Left renal pelvis (tissue), 4 donors: ENCODE measurements at regions not wholly inside any gene's neighbourhood (a gene's known extent, or its start where the extent isn't known, plus 50 kb on each side); places are given as distances from the start of the nearest gene placed in this dataset.

Experiments used
- DNase-seq, 4 donors: peaks; one replicate each; pipeline ENCODE4 v3.0.0-alpha.2; 2013; ENCODE audit warnings: low read depth in 4 of 4, low spot score in 3 of 4

DNA sequence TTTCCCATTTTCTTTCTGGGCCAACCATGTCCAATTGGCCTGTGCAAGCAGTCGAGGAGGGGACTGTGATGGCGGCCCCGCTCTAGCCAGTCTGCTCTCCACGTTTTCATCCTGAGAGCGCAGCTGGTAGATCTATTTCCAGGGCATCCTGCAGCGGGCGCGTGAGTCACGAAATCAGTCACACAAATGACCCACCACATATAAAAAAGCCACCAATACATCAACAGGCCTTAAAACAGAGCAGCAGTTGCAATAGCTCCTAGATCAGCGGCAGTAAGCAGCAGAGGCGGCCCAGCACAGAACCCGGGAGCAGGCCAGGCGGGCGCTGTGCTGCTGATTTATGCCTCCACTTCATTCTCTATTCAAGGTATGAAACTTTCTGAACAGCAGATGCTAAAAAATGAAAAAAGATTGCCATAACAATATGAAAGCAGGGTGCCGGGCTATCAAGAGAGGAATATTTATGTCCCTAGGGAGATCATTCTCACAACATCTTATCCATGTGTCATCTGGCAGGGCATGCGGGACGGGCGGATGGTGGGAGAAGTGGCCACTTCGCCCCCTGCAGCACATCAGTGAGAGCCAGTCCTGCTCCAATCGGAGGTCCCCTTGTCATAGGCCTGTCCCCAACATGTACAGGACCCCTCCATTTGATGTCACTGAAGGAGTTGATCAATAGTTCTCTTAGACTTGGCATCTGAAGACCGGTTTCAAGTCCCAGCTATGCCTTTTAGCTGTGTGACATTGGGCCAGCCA lies 98.0 kb upstream of the GPR26 start:
- DNase-seq, result no peak

DNA sequence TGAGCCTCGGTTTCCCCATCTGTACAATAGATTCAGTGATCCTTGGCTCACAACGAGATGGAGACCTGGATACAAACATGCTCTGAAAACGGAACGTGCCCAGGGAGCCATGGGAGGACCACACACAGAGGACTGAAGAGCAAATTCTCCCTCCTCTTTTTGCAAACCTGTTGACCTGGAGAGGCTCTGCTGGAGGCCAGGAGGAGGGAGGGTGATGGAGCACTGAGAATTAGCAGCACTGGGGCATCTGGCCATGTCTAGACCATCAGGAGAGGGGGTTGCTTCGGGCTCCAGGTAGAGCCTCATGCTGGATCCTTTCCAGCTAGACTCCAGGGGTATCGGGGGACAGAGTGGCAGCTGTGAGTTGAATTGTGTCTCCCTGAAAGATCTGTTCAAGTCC lies 97.4 kb upstream of the GPR26 start:
- no peak for DNase-seq

DNA sequence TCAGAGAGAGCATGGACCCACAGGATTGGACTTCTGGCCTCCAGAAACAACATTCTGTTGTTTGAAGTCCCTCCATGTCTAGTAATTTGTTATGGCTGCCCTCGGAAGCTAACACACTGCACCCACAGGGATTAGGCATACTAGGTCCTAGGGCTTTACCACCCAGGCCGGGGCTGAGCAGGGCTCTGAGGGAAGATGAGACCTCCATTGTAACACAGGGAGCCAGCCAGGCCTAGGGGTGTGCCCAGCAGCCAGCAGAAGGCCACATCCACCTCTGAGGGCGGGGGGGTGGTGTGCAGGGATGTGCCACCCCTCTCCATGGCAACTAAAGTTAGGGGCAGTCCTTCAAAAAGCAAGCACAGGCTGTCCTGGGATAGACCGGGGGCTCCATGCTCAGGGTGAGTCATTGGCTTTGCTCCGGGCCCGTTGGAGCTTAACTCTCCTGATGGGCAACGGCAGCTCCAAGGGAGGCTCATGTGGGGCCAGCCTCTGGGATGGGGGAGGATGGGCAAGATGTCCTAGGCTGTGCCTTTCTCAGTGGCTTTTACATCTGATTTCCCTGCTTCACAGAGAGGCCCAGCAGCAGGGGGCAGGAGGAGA lies 96.6 kb upstream of the GPR26 start:
- no peak for DNase-seq

DNA sequence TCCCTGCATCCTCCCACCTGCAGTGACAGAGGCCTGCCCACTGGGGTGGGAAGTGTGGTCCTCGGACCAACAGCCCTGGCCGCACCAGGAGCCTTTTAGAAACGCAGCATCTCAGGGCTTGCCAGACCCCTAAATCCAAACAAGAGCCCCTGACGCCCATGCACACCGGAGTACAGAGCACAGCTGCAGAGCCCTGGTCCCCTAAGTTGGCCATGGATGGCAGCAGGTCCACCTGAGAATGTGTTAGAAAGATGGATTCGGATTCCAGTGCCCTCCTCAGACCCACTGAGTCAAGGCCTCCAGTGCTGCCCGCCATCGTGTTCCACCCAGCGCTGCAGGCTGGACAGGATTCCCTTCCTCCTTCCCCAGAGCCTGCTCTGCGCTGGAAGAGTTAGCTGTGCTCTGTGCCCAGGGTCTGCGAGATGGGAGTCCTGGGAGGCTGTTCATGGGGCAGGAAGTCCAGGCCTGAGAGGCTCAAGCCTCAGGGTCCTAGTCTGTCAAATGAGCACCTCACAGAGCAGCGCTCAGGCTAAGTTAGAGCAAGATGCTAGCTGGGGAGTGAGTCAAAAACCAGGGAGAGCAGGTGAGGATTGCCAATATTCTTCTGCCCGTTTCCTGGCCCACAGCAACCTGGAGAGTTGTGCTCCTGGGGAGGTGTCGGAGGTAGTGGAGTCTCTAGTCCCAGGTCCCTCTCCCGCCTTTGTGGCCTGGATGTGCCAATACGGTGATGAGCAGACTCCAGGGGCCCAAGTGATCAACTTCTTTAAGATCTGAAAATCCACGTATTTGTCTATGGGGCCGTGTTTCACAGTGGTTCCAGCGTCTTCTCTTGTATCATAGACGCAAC lies 95.9 kb upstream of the GPR26 start:
- DNase-seq, result no peak

DNA sequence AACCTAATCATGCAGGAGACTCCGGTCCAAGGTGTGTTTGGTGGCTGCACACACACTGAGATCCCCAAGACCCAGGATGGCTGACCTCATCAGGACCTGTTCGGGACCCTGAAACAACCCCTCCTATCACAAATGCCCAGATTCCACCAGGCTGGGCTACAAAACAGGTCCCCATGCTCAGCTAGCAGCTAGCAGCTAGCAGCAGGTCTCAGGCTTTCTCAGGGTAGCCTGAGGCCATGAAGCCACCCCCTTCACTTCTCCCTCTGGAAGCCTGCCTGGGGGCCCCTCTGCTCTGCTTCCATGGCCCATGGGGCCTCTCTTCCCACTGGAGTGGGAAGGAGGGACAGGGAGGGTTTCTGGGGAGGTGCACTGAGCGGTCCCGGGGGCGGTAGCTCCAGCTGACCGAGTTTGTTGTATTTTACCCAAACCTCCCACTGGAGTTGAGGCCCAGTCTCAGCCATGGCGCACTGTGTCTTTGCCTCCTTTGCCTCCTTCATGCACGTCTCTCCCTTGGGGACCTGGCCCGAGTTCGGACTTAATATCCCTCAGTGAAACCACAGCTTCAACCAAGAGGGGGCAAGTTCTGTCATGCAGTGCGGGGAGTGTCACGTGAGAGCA lies 95.1 kb upstream of the GPR26 start:
- no peak for DNase-seq

DNA sequence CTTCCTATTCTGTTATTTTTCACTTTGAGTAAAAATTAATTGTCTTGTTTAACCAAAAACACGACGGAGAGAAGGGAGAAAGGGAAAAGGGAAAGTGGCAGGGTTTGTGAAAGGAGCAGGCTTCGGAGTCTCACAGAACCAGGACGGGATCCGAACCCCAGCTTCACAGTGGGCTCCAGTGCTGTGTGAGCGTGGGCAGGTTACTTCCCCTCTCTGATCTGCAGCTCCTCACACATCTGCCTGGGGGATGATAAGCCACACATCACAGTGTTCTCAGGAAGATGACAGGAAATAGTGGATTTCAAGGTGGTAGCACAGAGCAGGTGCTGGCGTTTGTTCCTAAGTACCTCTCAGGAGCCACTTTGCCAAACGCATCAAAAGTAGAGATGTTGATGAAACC lies 94.2 kb upstream of the GPR26 start:
- no peak for DNase-seq

DNA sequence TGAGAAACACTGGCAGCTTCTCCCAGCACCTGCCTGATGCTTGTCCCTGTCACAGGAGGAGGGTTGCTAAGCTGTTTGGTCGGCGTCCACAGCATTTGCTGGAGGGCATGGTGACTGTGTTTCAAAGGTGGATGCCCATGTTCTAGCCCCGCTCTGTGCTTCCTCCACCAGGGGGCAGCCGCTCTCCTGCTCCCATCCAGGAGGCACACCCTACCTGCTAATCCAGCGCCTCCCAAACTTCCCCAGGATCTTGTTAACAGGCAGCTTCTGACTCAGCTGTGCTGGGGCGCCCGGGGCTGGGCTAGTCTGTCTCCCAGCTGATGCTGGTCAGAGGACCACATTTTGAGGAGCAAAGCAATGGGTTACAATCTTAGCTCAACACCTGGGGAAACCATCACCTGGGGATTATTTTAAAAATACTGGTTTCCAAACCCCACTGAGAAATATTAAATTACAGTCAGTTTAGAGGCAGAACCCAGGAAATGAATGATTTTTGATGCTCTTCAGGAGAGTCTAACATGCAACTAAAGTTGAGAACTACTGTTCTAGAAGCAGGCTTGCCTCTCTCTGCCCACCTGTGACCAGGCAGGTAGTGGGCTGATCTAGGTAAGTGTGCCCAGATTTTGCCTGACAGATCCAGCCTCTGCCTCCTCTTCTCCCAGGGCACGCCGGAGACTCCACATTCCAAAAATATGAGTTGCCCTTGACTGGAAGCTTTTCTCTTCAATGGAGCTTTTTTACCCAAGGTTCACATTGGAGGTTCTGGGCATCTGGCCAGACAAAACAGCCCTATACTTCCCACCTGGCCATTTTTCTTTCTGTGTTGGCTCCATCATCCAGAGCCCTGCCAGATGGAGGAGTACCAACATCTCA lies 92.7 kb upstream of the GPR26 start:
- no peak for DNase-seq

DNA sequence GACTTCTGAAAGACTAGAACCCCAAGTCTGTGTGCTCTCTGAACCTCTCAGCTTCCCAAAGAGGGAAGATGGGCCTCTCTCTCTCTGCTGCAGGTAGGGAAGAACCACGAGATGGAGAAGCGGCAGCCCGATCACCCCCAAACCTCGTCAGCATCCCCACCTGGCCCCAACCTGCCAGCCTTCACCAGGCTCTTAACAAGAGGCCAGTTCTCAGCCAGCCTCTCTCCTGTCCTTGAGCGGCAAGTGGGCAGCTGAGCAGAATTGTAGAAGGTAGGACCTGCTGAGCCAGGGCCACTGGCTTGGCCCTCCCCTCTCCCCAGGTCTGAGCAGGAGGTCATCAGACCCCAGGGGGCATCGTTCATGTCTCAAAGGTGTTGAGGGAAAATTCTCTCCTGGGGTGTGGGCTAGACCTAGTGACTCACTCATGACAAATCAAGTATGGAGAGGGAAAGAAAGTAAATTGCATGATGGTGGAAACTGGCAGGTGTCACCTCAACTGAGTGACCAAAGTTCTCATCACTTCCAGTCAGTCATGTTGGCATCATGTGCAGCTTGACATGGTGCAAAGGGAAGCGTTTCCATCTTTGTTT lies 92.0 kb upstream of the GPR26 start:
- no peak for DNase-seq

DNA sequence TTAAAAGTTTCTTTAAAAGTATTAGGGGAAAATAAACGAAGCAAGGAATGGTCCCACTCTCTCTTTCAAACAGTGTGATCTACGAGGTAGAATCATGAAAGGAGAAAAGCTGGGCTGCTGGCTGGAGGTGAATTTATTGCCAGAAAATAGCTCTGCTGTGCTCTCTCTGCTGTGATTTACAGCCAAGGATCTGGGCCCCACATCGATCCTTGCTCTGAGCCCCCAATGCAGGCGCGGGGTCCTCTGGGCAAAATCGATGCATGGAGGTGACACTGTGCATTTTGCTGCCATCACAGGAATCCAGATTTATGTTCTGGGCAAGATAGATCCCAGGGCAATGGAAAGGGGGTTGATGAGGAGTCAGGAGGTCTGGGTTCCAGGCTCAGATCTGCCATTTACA lies 91.0 kb upstream of the GPR26 start:
- DNase-seq, result no peak

DNA sequence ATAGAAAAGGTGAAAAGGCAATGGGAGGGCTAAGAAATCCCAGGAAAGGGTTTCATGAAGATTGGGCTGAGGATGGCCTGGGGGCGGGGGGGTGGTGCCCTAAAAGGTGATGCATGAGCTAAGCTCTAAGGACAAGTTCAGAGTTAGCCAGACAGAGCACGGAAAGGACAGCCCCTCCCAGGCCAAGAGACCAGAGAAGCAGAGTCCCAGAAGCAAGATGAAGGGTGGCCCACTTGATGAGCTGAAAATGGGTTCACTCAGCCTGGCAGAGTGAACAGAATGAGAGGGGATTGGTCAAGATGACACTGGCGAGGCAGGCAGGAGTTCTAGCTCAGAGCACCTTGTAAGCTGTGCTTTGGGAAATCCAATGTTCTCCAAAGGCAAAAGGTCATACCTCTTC lies 89.4 kb upstream of the GPR26 start:
- DNase-seq, result no peak

DNA sequence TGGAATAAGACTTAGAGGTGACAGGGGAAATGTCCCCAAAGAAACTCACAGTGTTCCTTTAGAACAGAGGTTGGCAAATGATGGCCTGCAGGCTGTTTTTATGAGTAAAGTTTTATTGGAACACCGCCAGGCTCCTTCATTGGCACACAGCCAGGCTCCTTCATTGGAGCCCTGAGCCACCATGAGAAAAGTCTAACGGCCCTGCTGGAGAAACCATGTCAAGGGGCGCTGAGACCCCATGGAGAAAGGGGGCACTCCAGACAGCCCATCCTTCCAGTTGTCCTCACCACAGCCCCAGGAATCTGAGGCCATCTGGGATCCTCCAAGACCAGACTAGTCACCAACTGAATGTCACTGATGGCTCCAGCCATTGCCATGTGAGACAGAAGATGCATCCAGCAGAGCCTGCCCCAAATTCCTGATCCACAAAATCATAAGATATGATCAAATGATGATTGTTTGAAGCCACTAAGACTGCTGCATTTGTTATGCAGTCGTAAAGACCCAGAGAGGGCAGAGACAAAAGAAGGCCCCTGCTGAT lies 88.2 kb upstream of the GPR26 start:
- no peak for DNase-seq

DNA sequence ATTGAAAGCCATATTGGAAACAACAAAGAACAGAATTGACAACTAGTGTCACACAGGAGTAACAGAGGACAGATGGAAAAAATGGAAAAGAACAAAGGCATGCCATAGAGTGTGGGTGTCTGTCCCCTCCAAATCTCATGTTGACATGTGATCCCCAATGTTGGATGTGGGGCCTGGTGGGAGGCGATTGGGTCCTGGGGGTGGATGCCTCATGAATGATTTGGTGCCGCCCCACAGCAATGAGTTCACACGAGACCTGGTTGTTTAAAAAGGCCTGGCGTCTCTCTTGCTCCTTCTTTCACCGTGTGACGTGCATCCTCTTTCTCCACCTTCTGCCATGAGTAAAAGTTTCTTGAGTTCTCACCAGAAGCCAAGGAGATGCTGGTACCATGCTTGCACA lies 87.4 kb upstream of the GPR26 start:
- no peak for DNase-seq

DNA sequence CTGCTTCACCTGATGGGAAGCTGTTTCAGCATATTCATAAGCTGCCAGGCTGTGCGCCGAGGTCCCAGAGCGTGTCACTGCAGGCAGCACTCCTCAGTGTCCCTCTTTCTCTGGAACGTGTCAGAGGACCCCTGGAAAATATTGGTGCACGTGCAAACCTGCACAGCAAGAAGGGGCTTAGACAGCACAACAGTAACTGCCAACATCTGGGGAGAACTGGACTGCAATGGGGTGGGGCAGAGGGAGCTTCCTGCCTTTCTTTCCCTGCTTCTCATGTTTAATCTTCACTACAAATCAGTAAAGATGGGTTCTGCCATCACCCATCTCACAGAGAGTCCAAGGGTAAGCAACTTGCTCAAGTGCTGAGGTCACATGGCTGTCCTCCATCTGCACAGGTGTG lies 86.5 kb upstream of the GPR26 start:
- no peak for DNase-seq

DNA sequence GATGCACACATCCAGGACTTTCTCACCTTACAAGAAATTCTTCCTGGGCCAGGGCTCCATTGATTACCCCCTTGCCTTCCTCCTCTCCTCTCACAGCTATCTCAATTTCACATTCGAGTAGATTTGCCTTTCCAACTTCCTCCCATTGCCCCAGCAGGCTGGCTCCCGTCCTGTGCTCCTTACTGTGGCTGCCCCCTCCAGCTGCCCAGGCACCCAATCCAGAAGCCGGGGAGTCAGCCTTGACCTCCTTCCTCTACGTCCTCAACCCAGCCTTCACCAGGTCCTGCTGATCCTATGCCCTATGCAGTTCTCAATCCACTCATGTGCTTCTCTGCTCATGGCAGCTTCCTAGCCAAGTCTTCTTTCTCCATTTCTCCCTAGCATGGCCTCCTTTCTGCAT lies 85.7 kb upstream of the GPR26 start:
- no peak for DNase-seq

DNA sequence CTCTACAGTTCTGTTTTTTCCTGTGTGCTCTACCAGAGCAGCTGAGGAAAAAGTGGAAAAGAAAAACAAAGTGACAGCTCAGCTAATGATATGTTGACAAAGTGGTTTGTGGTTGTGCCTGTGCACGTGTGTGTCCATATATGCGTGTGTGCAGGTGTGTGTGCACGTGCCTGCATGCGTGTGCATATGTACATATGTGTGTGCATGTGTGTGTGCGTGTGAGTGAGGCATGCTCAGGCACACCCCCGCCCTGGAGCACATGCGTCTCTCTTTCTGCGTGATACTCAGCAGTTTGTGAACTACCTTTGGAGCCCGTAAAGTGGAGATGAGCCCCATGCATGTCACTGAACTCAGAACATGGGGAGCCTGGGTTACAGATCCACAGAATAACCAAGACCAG lies 84.5 kb upstream of the GPR26 start:
- DNase-seq, result no peak

DNA sequence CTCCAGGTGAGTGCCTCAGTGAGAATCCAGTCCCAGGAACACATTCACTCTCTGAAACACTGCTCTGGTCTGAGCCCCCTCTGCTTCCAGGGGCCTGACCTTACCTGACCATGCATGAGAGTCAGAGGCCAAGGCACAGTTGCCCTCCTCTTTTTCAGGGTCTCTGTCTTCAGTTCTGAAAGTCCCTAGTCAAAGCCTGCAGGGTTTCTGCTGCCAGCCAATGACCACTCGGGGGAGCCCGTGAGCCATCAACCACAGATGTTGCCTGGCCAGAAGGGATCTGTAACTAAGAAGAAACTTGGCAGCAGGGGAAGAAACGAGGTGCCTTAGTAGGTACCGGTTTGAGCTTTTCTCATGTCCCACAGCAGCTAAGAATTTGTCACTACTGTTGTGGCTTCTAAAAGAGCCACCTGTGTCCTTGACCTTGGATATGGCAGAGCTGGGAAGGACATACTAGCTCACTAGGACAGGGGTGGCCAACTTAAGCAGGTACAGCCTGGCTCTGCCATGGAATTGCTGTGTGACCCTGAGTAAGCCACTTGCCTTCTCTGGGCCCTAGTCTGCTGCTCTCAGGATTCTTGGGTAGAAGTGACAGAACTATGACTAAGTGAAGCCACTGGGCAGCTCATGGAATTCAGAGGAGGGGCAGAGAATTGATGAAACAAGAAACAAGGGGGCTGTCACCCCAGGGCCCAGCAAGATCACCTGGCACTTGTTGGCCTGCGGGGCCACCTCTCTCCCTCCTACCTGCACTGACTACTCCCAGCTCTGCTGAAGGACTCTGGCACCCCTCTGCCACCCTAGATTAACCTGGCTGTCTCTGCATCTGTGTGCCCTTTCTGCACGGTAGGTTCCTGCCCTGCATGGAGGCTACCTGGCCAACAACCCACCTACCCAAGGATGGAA lies 83.8 kb upstream of the GPR26 start:
- DNase-seq, result peak; percentile 44 to 50 (median 46)

DNA sequence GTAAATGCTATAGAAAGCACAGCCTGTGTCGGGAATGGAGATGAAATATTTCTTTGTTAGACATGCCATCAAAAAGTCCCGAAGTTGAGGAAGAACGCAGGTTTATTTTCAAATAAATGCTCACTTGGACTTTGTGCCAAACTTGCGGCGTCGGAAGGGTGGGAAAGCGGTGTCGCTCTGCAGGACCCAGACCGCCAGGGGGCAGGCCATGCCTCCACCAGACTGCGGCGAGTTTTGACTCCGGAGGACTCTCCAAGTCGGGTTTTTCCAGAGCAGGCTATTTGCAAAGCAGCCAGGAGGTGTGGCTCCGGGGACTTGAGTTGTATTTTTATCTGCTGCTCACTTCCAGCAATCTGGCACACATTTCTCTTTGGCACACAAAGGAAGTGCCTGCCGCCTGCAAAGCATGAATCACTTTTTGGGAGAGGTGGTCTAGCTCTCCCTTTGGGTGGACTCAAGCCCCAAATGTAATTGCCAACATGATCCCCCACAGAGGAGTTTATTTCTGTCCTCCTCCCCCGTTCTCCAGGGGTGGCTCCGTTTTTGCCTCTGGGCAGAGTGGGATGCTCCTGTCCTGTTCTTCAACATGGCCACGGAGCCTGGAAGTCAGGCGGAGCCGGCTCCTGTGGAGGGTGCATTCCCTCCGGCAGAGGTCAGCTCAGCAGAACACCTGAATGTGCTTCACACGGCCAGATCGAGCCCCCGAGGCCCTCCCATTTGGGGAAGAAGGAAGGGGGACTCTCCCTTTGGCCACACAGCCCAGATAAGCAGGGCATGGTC lies 82.3 kb upstream of the GPR26 start:
- peak; percentile 38 to 61 (median 47) for DNase-seq

DNA sequence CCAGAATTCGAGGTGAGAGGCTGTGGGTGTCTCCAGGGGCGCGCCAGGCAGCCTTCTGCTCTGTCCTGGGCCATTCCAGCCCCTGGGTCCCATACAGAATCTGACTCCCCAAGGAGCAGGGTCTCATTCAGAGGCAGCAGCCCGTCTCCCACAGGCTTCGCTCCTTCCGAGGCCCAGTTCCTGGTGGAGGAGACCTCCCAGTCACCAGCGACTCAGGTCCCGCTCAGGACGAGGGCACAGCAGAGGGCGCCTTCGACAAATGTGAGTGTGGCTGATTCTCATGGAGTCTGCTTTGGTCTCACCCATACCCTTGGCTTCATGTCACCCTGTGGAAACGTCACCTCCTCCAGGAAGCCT lies 81.8 kb upstream of the GPR26 start:
- no peak for DNase-seq
